ENCODE measurements at regions not wholly inside any gene's neighbourhood (a gene's known extent, or its start where the extent isn't known, plus 50 kb on each side); places are given as distances from the start of the nearest gene placed in this dataset.

DNA sequence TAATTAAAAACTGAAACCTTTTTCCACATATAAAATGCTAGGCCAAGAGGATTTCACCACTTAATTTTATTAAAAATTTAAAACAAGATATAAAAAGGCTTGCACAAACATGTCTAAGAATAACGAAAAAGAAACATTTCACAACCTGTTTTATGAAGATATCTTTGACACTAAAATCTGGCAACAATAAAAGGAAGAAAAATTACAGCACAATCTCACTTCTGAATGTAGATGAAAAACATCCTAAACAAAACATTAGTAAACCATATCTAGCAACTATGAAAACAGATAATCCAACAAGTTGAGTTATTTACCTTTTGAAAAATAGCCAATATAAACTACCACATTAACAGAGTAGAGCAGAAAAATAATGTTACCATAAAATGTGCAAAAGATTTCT is 185.4 kb upstream of the MMADHC start:
- H3K14ac ChIP-seq (ENCODE audit: low read length) = no peak overlapping the region
- H2BK120ac ChIP-seq (ENCODE audit: insufficient read depth, low read length, poor library complexity) = no peak overlapping the region
- no peak overlapping the region for H3K4me3 ChIP-seq (ENCODE audit: low read depth, low read length)
- H3K9me3 ChIP-seq (ENCODE audit: insufficient read depth, low read depth, low read length) = no peaks in the 10 kb centered on the region
- H3K18ac ChIP-seq (ENCODE audit: low read length) = no peak overlapping the region
- H2BK5ac ChIP-seq (ENCODE audit: low read depth, low read length, poor library complexity) = no peak overlapping the region
- DNase-seq = no peak
- H3K79me2 ChIP-seq (ENCODE audit: control insufficient read depth, insufficient read depth, low read length, poor library complexity) = no peaks in the 10 kb centered on the region
- no peak overlapping the region for H3K9ac ChIP-seq (ENCODE audit: low read length)
- H3K4me1 ChIP-seq (ENCODE audit: control insufficient read depth in 1 of 2, insufficient read depth in 2 of 2, low read length in 2 of 2) = no peaks in the 10 kb centered on the region
- no peak overlapping the region for H3K23ac ChIP-seq (ENCODE audit: low read length)
- no CpG with 5 or more reads among the region's 1 CpG for WGBS (ENCODE audit: extremely low coverage, insufficient coverage, insufficient read length)
- no peak overlapping the region for H3K4ac ChIP-seq (ENCODE audit: low read depth, low read length)
- no peaks in the 10 kb centered on the region for H3K36me3 ChIP-seq (ENCODE audit: control insufficient read depth in 1 of 2, insufficient read depth in 2 of 2, low read length in 2 of 2)
- no peak overlapping the region for H4K91ac ChIP-seq (ENCODE audit: low read depth, low read length)
- no peak overlapping the region for H3K4me2 ChIP-seq (ENCODE audit: low read length)
- no peak overlapping the region for H3K27ac ChIP-seq (ENCODE audit: low read depth, low read length)
- H2BK12ac ChIP-seq (ENCODE audit: low read length) = no peak overlapping the region
- no peak overlapping the region for H2AFZ ChIP-seq (ENCODE audit: insufficient read depth, low read length, poor library complexity)
- no peak overlapping the region for H4K12ac ChIP-seq (ENCODE audit: low read depth, low read length)
- H2AK5ac ChIP-seq (ENCODE audit: low read length) = no peak overlapping the region
- no peaks in the 10 kb centered on the region for H3K79me1 ChIP-seq (ENCODE audit: low read length)
- H3K27me3 ChIP-seq (ENCODE audit: insufficient read depth, low read length) = no peaks in the 10 kb centered on the region
- H4K8ac ChIP-seq (ENCODE audit: low read depth, low read length) = no peak overlapping the region

- H3K18ac ChIP-seq (ENCODE audit: low read length) = no peak overlapping the region
- no CpG with 5 or more reads among the region's 1 CpG for WGBS (ENCODE audit: extremely low coverage, insufficient coverage, insufficient read length)
- no peak overlapping the region for H2BK5ac ChIP-seq (ENCODE audit: low read depth, low read length, poor library complexity)
- no peak overlapping the region for H2BK120ac ChIP-seq (ENCODE audit: insufficient read depth, low read length, poor library complexity)
- H2AFZ ChIP-seq (ENCODE audit: insufficient read depth, low read length, poor library complexity) = no peak overlapping the region
- H3K36me3 ChIP-seq (ENCODE audit: control insufficient read depth in 1 of 2, insufficient read depth in 2 of 2, low read length in 2 of 2) = no peaks in the 10 kb centered on the region
- DNase-seq = no peak
- no peak overlapping the region for H3K23ac ChIP-seq (ENCODE audit: low read length)
- no peak overlapping the region for H4K8ac ChIP-seq (ENCODE audit: low read depth, low read length)
- no peaks in the 10 kb centered on the region for H3K27me3 ChIP-seq (ENCODE audit: insufficient read depth, low read length)
- H3K79me2 ChIP-seq (ENCODE audit: control insufficient read depth, insufficient read depth, low read length, poor library complexity) = no peaks in the 10 kb centered on the region
- H3K79me1 ChIP-seq (ENCODE audit: low read length) = no peaks in the 10 kb centered on the region
- no peak overlapping the region for H3K4me3 ChIP-seq (ENCODE audit: low read depth, low read length)
- no peak overlapping the region for H4K91ac ChIP-seq (ENCODE audit: low read depth, low read length)
- no peak overlapping the region for H3K9ac ChIP-seq (ENCODE audit: low read length)
- H3K27ac ChIP-seq (ENCODE audit: low read depth, low read length) = peak overlapping the region; percentile 25
- no peak overlapping the region for H3K14ac ChIP-seq (ENCODE audit: low read length)
- no peak overlapping the region for H4K12ac ChIP-seq (ENCODE audit: low read depth, low read length)
- no peak overlapping the region for H3K4me2 ChIP-seq (ENCODE audit: low read length)
- H3K4me1 ChIP-seq (ENCODE audit: control insufficient read depth in 1 of 2, insufficient read depth in 2 of 2, low read length in 2 of 2) = no peaks in the 10 kb centered on the region
- H2AK5ac ChIP-seq (ENCODE audit: low read length) = no peak overlapping the region
- no peaks in the 10 kb centered on the region for H3K9me3 ChIP-seq (ENCODE audit: insufficient read depth, low read depth, low read length)
- H2BK12ac ChIP-seq (ENCODE audit: low read length) = no peak overlapping the region
- no peak overlapping the region for H3K4ac ChIP-seq (ENCODE audit: low read depth, low read length)
These were observed 180.8 kb upstream of the MMADHC start for GRCh38 chr2:149768320-149768799.

- WGBS (ENCODE audit: extremely low coverage, insufficient coverage, insufficient read length) = no CpG with 5 or more reads among the region's 3 CpGs
- Histone ChIP-seq H3K4me3 (ENCODE audit: low read depth, low read length) (no peak overlapping the region), H3K9me3 (ENCODE audit: insufficient read depth, low read depth, low read length) (no peaks in the 10 kb centered on the region), H3K14ac (ENCODE audit: low read length) (no peak overlapping the region), H3K36me3 (ENCODE audit: control insufficient read depth in 1 of 2, insufficient read depth in 2 of 2, low read length in 2 of 2) (no peaks in the 10 kb centered on the region), H3K18ac (ENCODE audit: low read length) (no peak overlapping the region), H3K23ac (ENCODE audit: low read length) (no peak overlapping the region), H4K91ac (ENCODE audit: low read depth, low read length) (no peak overlapping the region), H2BK5ac (ENCODE audit: low read depth, low read length, poor library complexity) (no peak overlapping the region), H3K4me1 (ENCODE audit: control insufficient read depth in 1 of 2, insufficient read depth in 2 of 2, low read length in 2 of 2) (no peaks in the 10 kb centered on the region), H2AK5ac (ENCODE audit: low read length) (no peak overlapping the region), H2BK120ac (ENCODE audit: insufficient read depth, low read length, poor library complexity) (no peak overlapping the region), H2AFZ (ENCODE audit: insufficient read depth, low read length, poor library complexity) (no peak overlapping the region), H3K79me2 (ENCODE audit: control insufficient read depth, insufficient read depth, low read length, poor library complexity) (no peaks in the 10 kb centered on the region), H3K27ac (ENCODE audit: low read depth, low read length) (no peak overlapping the region), H4K12ac (ENCODE audit: low read depth, low read length) (no peak overlapping the region), H4K8ac (ENCODE audit: low read depth, low read length) (no peak overlapping the region), H3K4me2 (ENCODE audit: low read length) (no peak overlapping the region), H3K27me3 (ENCODE audit: insufficient read depth, low read length) (no peaks in the 10 kb centered on the region), H3K9ac (ENCODE audit: low read length) (no peak overlapping the region), H2BK12ac (ENCODE audit: low read length) (no peak overlapping the region), H3K4ac (ENCODE audit: low read depth, low read length) (no peak overlapping the region), H3K79me1 (ENCODE audit: low read length) (no peaks in the 10 kb centered on the region)
- no peak for DNase-seq
These were observed 180.0 kb upstream of the MMADHC start for GRCh38 chr2:149767516-149767974.

DNA sequence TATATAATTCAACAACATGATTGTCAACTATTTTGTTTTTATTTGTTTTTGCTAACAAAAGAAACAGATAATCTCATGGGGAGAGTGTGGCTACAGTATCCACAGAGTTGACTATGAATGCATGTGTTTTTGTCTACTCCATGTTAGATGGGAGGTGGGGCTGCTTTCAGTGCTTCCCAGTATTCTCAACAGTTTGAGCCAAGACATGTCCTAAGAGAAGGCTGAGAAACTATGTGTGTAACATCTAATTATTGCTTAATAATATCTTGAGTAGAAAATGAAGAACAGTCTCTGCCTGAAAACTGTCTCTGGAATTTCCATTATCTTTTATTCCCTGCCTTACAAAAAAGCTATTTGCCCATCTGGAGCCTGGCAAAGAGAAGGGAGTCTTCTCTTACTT is 178.8 kb upstream of the MMADHC start:
- no peaks in the 10 kb centered on the region for H3K79me2 ChIP-seq (ENCODE audit: control insufficient read depth, insufficient read depth, low read length, poor library complexity)
- no peaks in the 10 kb centered on the region for H3K4me1 ChIP-seq (ENCODE audit: control insufficient read depth in 1 of 2, insufficient read depth in 2 of 2, low read length in 2 of 2)
- no peaks in the 10 kb centered on the region for H3K9me3 ChIP-seq (ENCODE audit: insufficient read depth, low read depth, low read length)
- no peaks in the 10 kb centered on the region for H3K79me1 ChIP-seq (ENCODE audit: low read length)
- no peak overlapping the region for H3K14ac ChIP-seq (ENCODE audit: low read length)
- H3K4ac ChIP-seq (ENCODE audit: low read depth, low read length) = no peak overlapping the region
- H4K12ac ChIP-seq (ENCODE audit: low read depth, low read length) = no peak overlapping the region
- no peaks in the 10 kb centered on the region for H3K27me3 ChIP-seq (ENCODE audit: insufficient read depth, low read length)
- no peak overlapping the region for H3K18ac ChIP-seq (ENCODE audit: low read length)
- no peak overlapping the region for H2BK120ac ChIP-seq (ENCODE audit: insufficient read depth, low read length, poor library complexity)
- no peak overlapping the region for H3K9ac ChIP-seq (ENCODE audit: low read length)
- H2AK5ac ChIP-seq (ENCODE audit: low read length) = no peak overlapping the region
- H2BK12ac ChIP-seq (ENCODE audit: low read length) = no peak overlapping the region
- no peak overlapping the region for H3K4me3 ChIP-seq (ENCODE audit: low read depth, low read length)
- H3K36me3 ChIP-seq (ENCODE audit: control insufficient read depth in 1 of 2, insufficient read depth in 2 of 2, low read length in 2 of 2) = no peaks in the 10 kb centered on the region
- H3K23ac ChIP-seq (ENCODE audit: low read length) = no peak overlapping the region
- H3K4me2 ChIP-seq (ENCODE audit: low read length) = no peak overlapping the region
- no peak overlapping the region for H4K91ac ChIP-seq (ENCODE audit: low read depth, low read length)
- H4K8ac ChIP-seq (ENCODE audit: low read depth, low read length) = no peak overlapping the region
- DNase-seq = no peak
- H3K27ac ChIP-seq (ENCODE audit: low read depth, low read length) = no peak overlapping the region
- no peak overlapping the region for H2AFZ ChIP-seq (ENCODE audit: insufficient read depth, low read length, poor library complexity)
- no peak overlapping the region for H2BK5ac ChIP-seq (ENCODE audit: low read depth, low read length, poor library complexity)
